OCI-LY7 (cell line): ENCODE measurements at regions not wholly inside any gene's neighbourhood (a gene's known extent, or its start where the extent isn't known, plus 50 kb on each side); places are given as distances from the start of the nearest gene placed in this dataset.

Experiments used
- BruUV-seq: library from RNA; stranded (reverse); fragments of 400-500 nt; replicated peaks from 2 replicates; lab custom pipeline; 2021; lab: Mats Ljungman, UMichigan
- CTCF ChIA-PET: fragments of 300-600 bp; sonication (Branson Sonifier 250); formaldehyde crosslinking; loops from one replicate; lab custom pipeline; 2022; ENCODE audit warnings: antibody characterized with exemption; ENCODE audit not compliant: unreplicated experiment; lab: Charles Lee
- POLR2A ChIA-PET: fragments of 300-600 bp; sonication (Branson Sonifier 250); formaldehyde crosslinking; loops from one replicate; lab custom pipeline; 2022; ENCODE audit warnings: antibody characterized with exemption; lab: Charles Lee
- DNase-seq: peaks from one replicate; pipeline ENCODE4 v3.0.0-alpha.2; 2015; ENCODE audit warnings: low spot score
- H2AFZ ChIP-seq: fragments of 200-600 bp; sonication (generic), shearing (Covaris generic); 2 replicates; pipeline ENCODE4 v1.6.1; 2014; ENCODE audit warnings: mild to moderate bottlenecking, antibody characterized with exemption, low read length, moderate library complexity
- H3K27ac ChIP-seq: fragments of 200-600 bp; sonication (generic); 2 replicates; pipeline ENCODE4 v1.5.1; 2014; ENCODE audit warnings: mixed run types, low read depth, mild to moderate bottlenecking, moderate library complexity, low read length, inconsistent platforms; ENCODE audit not compliant: poor library complexity, severe bottlenecking
- H3K36me3 ChIP-seq: fragments of 200-600 bp; sonication (generic); 2 replicates; pipeline ENCODE4 v1.6.1; 2014; ENCODE audit warnings: mild to moderate bottlenecking, antibody characterized with exemption, low read length, moderate library complexity, mixed read lengths; ENCODE audit not compliant: insufficient read depth
- H3K4me1 ChIP-seq: fragments of 200-600 bp; sonication (generic); 2 replicates; pipeline ENCODE4 v1.5.1; 2014; ENCODE audit warnings: mild to moderate bottlenecking, low read length; ENCODE audit not compliant: insufficient read depth, poor library complexity, severe bottlenecking
- H3K4me2 ChIP-seq: fragments of 200-600 bp; sonication (generic); 2 replicates; pipeline ENCODE4 v1.6.1; 2014; ENCODE audit warnings: mild to moderate bottlenecking, low read length
- H3K4me3 ChIP-seq: fragments of 200-600 bp; sonication (generic); 2 replicates; pipeline ENCODE4 v1.5.1; 2014; ENCODE audit warnings: mild to moderate bottlenecking, low read depth, low read length; ENCODE audit not compliant: poor library complexity, severe bottlenecking
- H3K79me2 ChIP-seq: fragments of 200-600 bp; sonication (generic); 2 replicates; pipeline ENCODE4 v1.6.1; 2016; ENCODE audit warnings: low read depth, mild to moderate bottlenecking, low read length, moderate library complexity, mixed read lengths; ENCODE audit not compliant: insufficient read depth
- H3K9me2 ChIP-seq: fragments of 200-600 bp; sonication (generic); 2 replicates; pipeline ENCODE4 v1.6.1; 2016; ENCODE audit warnings: mild to moderate bottlenecking, low read length, mixed read lengths; ENCODE audit not compliant: insufficient read depth
- H3K9me3 ChIP-seq: fragments of 200-600 bp; sonication (generic); 2 replicates; pipeline ENCODE4 v1.6.1; 2014; ENCODE audit warnings: mild to moderate bottlenecking, mixed run types, low read length, mixed read lengths
- H4K20me1 ChIP-seq: fragments of 200-600 bp; sonication (generic); 2 replicates; pipeline ENCODE4 v1.6.1; 2014; ENCODE audit warnings: mild to moderate bottlenecking, antibody characterized with exemption, low read length, moderate library complexity, mixed read lengths; ENCODE audit not compliant: insufficient read depth
- CTCF ChIP-seq: fragments of 200-600 bp; sonication (generic); conservative IDR thresholded peaks from 2 replicates; pipeline ENCODE4 v1.5.1; 2014; ENCODE audit warnings: mild to moderate bottlenecking, antibody characterized with exemption, low read length, moderate library complexity, mixed read lengths
- EZH2phosphoT487 ChIP-seq: fragments of 200-600 bp; sonication (generic); IDR thresholded peaks from 2 replicates; pipeline ENCODE4 v1.6.1; 2018; ENCODE audit warnings: low read depth, borderline replicate concordance, mild to moderate bottlenecking, mixed run types, antibody characterized with exemption, low read length, moderate library complexity, mixed read lengths
- intact Hi-C: fragments of 100-400 bp; cut with micrococcal nuclease; formaldehyde crosslinking; loops from one replicate; pipeline ENCODE4 v1.10.0; 2022; ENCODE audit not compliant: unreplicated experiment

DNA sequence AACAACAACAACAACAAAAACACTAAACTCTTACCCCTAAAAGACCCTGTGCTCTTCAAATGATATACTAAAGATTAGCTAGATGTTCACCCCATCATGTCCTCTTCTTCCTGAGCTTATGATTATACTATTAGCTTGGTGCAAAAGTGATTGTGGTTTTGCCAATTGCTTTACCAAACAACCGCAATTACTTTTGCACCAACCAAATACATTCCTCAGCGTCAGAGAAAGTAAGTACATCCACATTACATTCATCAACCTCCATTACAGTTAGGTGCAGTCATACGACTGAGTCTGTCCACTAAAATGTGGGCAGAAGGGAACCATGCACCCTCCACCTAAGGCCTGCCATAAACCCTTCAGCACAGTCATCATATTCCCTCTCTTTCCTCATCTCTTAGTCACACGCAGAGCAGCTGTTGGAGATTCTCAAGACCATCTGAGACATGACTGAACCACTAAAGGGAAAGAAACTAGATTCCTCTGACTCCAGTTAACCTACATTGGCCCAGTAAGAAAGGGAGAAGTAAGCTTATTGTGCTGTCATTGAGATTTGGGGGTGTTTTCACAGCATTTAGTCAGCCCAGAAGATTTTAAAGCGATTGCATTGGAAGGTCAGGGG, 181.6 kb upstream of the TLE4 start:
- no TSS peak for BruUV-seq
- Histone ChIP-seq H2AFZ (no peak overlapping the region), H3K4me1 (no peaks in the 10 kb centered on the region), H3K9me3 (no peaks in the 10 kb centered on the region), H3K27ac (no peak overlapping the region), H3K4me3 (no peak overlapping the region), H4K20me1 (no peaks in the 10 kb centered on the region), H3K79me2 (no peaks in the 10 kb centered on the region), H3K9me2 (no peaks in the 10 kb centered on the region), H3K36me3 (no peaks in the 10 kb centered on the region), H3K4me2 (no peak overlapping the region)
- ChIA-PET CTCF (no interaction called here), POLR2A (no interaction called here)
- intact Hi-C loops, result no loop called here
- no peak for DNase-seq
- TF ChIP-seq CTCF, result no peak
- no peak for TF ChIP-seq EZH2phosphoT487

DNA sequence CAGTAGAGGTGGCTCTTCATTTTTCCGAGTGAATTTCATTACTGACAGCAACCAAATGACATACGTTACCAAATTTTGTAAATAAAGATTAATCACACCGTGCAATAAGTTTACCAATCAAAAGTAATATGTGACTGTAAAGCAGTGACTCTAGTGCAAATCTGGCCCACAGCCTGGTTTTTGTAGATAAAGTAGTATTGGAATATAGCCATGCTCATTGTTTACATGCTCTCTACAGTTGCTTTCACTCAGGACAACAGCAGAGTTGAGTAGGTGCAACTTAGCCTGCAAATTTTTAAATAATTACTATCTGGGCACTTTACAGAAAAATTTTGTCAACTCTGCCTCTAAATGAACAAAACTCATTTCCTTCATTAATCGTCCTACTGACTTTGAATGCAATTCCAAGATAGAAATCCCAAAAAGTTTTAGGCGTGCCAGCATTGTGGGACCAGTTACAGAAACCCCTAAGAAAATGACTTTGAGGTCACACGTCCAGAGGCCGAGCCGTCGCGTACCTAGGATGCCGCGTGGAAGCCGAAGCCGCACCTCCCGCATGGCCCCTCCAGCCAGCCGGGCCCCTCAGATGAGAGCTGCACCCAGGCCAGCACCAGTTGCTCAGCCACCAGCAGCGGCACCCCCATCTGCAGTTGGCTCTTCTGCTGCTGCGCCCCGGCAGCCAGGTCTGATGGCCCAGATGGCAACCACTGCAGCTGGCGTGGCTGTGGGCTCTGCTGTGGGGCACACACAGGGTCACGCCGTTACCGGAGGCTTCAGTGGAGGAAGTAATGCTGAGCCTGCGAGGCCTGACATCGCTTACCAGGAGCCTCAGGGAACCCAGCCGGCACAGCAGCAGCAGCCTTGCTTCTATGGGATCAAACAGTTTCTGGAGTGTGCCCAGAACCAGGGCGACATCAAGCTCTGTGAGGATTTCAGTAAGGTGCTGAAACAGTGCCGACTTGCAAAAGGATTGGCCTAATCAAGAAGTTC, 180.7 kb upstream of the TLE4 start:
- H3K4me3 ChIP-seq, result no peak overlapping the region
- intact Hi-C loops, result no loop called here

More for the DNA sequence above, 180.7 kb upstream of the TLE4 start:
- H4K20me1 ChIP-seq, result no peaks in the 10 kb centered on the region
- H3K4me1 ChIP-seq, result no peaks in the 10 kb centered on the region
- H3K79me2 ChIP-seq, result no peaks in the 10 kb centered on the region
- ChIA-PET POLR2A (no interaction called here), CTCF (no interaction called here)
- no peak for TF ChIP-seq EZH2phosphoT487
- no peak for TF ChIP-seq CTCF
- no peaks in the 10 kb centered on the region for H3K36me3 ChIP-seq
- H3K4me2 ChIP-seq, result no peak overlapping the region
- H3K27ac ChIP-seq, result no peak overlapping the region
- H3K9me2 ChIP-seq, result no peaks in the 10 kb centered on the region
- no TSS peak for BruUV-seq
- H2AFZ ChIP-seq, result no peak overlapping the region
- no peak for DNase-seq
- H3K9me3 ChIP-seq, result no peaks in the 10 kb centered on the region
